ENCODE measurements at regions not wholly inside any gene's neighbourhood (a gene's known extent, or its start where the extent isn't known, plus 50 kb on each side); places are given as distances from the start of the nearest gene placed in this dataset.

GRCh38 chr2:16073921-16074425, 133.6 kb downstream of the MYCN start:
- TF ChIP-seq SUZ12 (IDR thresholded peaks at IDR 0.05; ENCODE audit: extremely low read depth, insufficient read depth, insufficient read length) (no peak), YY1 (IDR thresholded peaks at IDR 0.05; ENCODE audit: insufficient read depth, insufficient read length) (no peak), ZNF274 (IDR thresholded peaks at IDR 0.05; ENCODE audit: low read depth, low read length) (no peak)
